Trophoblast cell (in vitro differentiated cells and primary cell): ENCODE measurements at regions not wholly inside any gene's neighbourhood (a gene's known extent, or its start where the extent isn't known, plus 50 kb on each side); places are given as distances from the start of the nearest gene placed in this dataset.

Experiments
- DNase-seq, 2 donors: peaks; one replicate each; pipeline ENCODE4 v3.0.0-alpha.2; 2016
- H2AFZ ChIP-seq: 2 replicates; pipeline ENCODE4 v1.6.1; 2013; ENCODE audit warnings: low read length, moderate library complexity, mild to moderate bottlenecking; ENCODE audit not compliant: insufficient read depth, poor library complexity
- H2AK5ac ChIP-seq: 2 replicates; pipeline ENCODE4 v1.6.1; 2013; ENCODE audit warnings: mild to moderate bottlenecking, low read length
- H2BK120ac ChIP-seq: 2 replicates; pipeline ENCODE4 v1.6.1; 2013; ENCODE audit warnings: low read length, mild to moderate bottlenecking, moderate library complexity; ENCODE audit not compliant: insufficient read depth, poor library complexity
- H2BK12ac ChIP-seq: 2 replicates; pipeline ENCODE4 v1.6.1; 2013; ENCODE audit warnings: mild to moderate bottlenecking, low read length, moderate library complexity
- H2BK5ac ChIP-seq: 2 replicates; pipeline ENCODE4 v1.6.1; 2013; ENCODE audit warnings: low read length, low read depth, moderate library complexity, mild to moderate bottlenecking; ENCODE audit not compliant: poor library complexity
- H3K14ac ChIP-seq: 2 replicates; pipeline ENCODE4 v1.6.1; 2013; ENCODE audit warnings: mild to moderate bottlenecking, low read length
- H3K18ac ChIP-seq: 2 replicates; pipeline ENCODE4 v1.6.1; 2013; ENCODE audit warnings: mild to moderate bottlenecking, low read length
- H3K23ac ChIP-seq: 2 replicates; pipeline ENCODE4 v1.6.1; 2013; ENCODE audit warnings: low read length
- H3K27ac ChIP-seq: 2 replicates; pipeline ENCODE4 v1.5.1; 2013; ENCODE audit warnings: low read depth, mild to moderate bottlenecking, inconsistent platforms, low read length, moderate library complexity
- H3K27me3 ChIP-seq: 2 replicates; pipeline ENCODE4 v1.6.1; 2013; ENCODE audit warnings: inconsistent platforms, mild to moderate bottlenecking, low read length, moderate library complexity; ENCODE audit not compliant: insufficient read depth
- H3K36me3 ChIP-seq, 2 experiments: 1 replicate in 1 of 2; 2 replicates in 1 of 2; pipeline ENCODE4 v1.6.1; 2013; ENCODE audit warnings: low read length in 2 of 2, mild to moderate bottlenecking in 2 of 2, moderate library complexity in 1 of 2; ENCODE audit not compliant: insufficient read depth in 2 of 2, control insufficient read depth in 1 of 2
- H3K4ac ChIP-seq: 2 replicates; pipeline ENCODE4 v1.6.1; 2013; ENCODE audit warnings: low read depth, mild to moderate bottlenecking, low read length, moderate library complexity
- H3K4me1 ChIP-seq, 2 experiments: 1 replicate in 1 of 2; 2 replicates in 1 of 2; pipeline ENCODE4 v1.6.1; 2013; ENCODE audit warnings: low read length in 2 of 2, mild to moderate bottlenecking in 2 of 2, moderate library complexity in 1 of 2; ENCODE audit not compliant: insufficient read depth in 2 of 2, control insufficient read depth in 1 of 2
- H3K4me2 ChIP-seq: 2 replicates; pipeline ENCODE4 v1.6.1; 2013; ENCODE audit warnings: inconsistent platforms, mild to moderate bottlenecking, low read length, moderate library complexity
- H3K4me3 ChIP-seq: 2 replicates; pipeline ENCODE4 v1.5.1; 2013; ENCODE audit warnings: mild to moderate bottlenecking, low read depth, low read length, inconsistent platforms
- H3K79me1 ChIP-seq: one replicate; pipeline ENCODE4 v1.6.1; 2013; ENCODE audit warnings: low read length
- H3K79me2 ChIP-seq: 2 replicates; pipeline ENCODE4 v1.6.1; 2013; ENCODE audit warnings: low read length, mild to moderate bottlenecking; ENCODE audit not compliant: control insufficient read depth, insufficient read depth, poor library complexity
- H3K9ac ChIP-seq: 2 replicates; pipeline ENCODE4 v1.6.1; 2013; ENCODE audit warnings: mild to moderate bottlenecking, low read length
- H3K9me3 ChIP-seq: 2 replicates; pipeline ENCODE4 v1.6.1; 2013; ENCODE audit warnings: low read depth, mild to moderate bottlenecking, control low read depth, inconsistent platforms, low read length; ENCODE audit not compliant: insufficient read depth
- H4K12ac ChIP-seq: 2 replicates; pipeline ENCODE4 v1.6.1; 2013; ENCODE audit warnings: low read depth, mild to moderate bottlenecking, low read length, moderate library complexity
- H4K8ac ChIP-seq: 2 replicates; pipeline ENCODE4 v1.6.1; 2013; ENCODE audit warnings: low read depth, mild to moderate bottlenecking, low read length, moderate library complexity
- H4K91ac ChIP-seq: one replicate; pipeline ENCODE4 v1.6.1; 2013; ENCODE audit warnings: low read depth, mild to moderate bottlenecking, low read length, moderate library complexity
- WGBS: extraction: QIAGEN DNeasy Blood & Tissue Kit; methylation state at CpG from one replicate; pipeline ENCODE4 v1.1.7; 2013; ENCODE audit warnings: missing lambda C conversion rate; ENCODE audit not compliant: insufficient read length, insufficient coverage; ENCODE audit errors: extremely low coverage; 5-methylcytosine and 5-hydroxymethylcytosine counted together

GRCh38 chrX:139049465-139049864, 337.9 kb upstream of the FGF13 start:
- no peak overlapping the region for H3K23ac ChIP-seq
- no peak overlapping the region for H3K4me2 ChIP-seq
- H3K4me1 ChIP-seq, result no peaks in the 10 kb centered on the region
- H4K8ac ChIP-seq, result no peak overlapping the region
- no CpG with 5 or more reads among the region's 1 CpG for WGBS
- no peak overlapping the region for H4K12ac ChIP-seq
- no peak overlapping the region for H3K9ac ChIP-seq
- no peak overlapping the region for H3K4me3 ChIP-seq
- no peak overlapping the region for H2AFZ ChIP-seq
- H4K91ac ChIP-seq, result no peak overlapping the region
- DNase-seq, result no peak
- no peaks in the 10 kb centered on the region for H3K79me1 ChIP-seq
- H3K27ac ChIP-seq, result no peak overlapping the region
- no peak overlapping the region for H2BK12ac ChIP-seq
- H3K36me3 ChIP-seq, result peaks cover 0 to 2% of the 10 kb centered on the region in 2 experiments
- no peak overlapping the region for H2BK120ac ChIP-seq
- no peak overlapping the region for H3K14ac ChIP-seq
- no peak overlapping the region for H3K18ac ChIP-seq
- no peak overlapping the region for H2BK5ac ChIP-seq
- H2AK5ac ChIP-seq, result no peak overlapping the region
- H3K79me2 ChIP-seq, result no peaks in the 10 kb centered on the region
- no peak overlapping the region for H3K4ac ChIP-seq
- H3K27me3 ChIP-seq, result no peaks in the 10 kb centered on the region
- H3K9me3 ChIP-seq, result peaks cover 2% of the 10 kb centered on the region

- Histone ChIP-seq H3K36me3 (peaks cover 0 to 2% of the 10 kb centered on the region in 2 experiments), H2BK120ac (no peak overlapping the region), H3K27ac (no peak overlapping the region), H3K9ac (no peak overlapping the region), H2AFZ (no peak overlapping the region), H3K18ac (no peak overlapping the region), H2BK5ac (no peak overlapping the region), H4K12ac (no peak overlapping the region), H3K4ac (no peak overlapping the region), H2BK12ac (no peak overlapping the region), H3K79me2 (no peaks in the 10 kb centered on the region), H3K9me3 (peaks cover 2% of the 10 kb centered on the region), H3K4me2 (no peak overlapping the region), H2AK5ac (no peak overlapping the region), H3K27me3 (no peaks in the 10 kb centered on the region), H3K4me1 (no peaks in the 10 kb centered on the region), H4K91ac (no peak overlapping the region), H3K14ac (no peak overlapping the region), H3K79me1 (no peaks in the 10 kb centered on the region), H4K8ac (no peak overlapping the region), H3K23ac (no peak overlapping the region), H3K4me3 (no peak overlapping the region)
- no peak for DNase-seq
- no CpG with 5 or more reads among the region's 6 CpGs for WGBS
Measured at GRCh38 chrX:139044680-139045079, 333.2 kb upstream of the FGF13 start.

GRCh38 chrX:139039041-139039440, 327.5 kb upstream of the FGF13 start:
- Histone ChIP-seq H4K12ac (no peak overlapping the region), H2BK12ac (no peak overlapping the region), H3K36me3 (no peaks in the 10 kb centered on the region), H3K18ac (no peak overlapping the region), H3K9me3 (peaks cover 1% of the 10 kb centered on the region), H3K4me1 (no peaks in the 10 kb centered on the region), H2BK120ac (no peak overlapping the region), H3K27ac (no peak overlapping the region), H3K4me2 (no peak overlapping the region), H4K91ac (no peak overlapping the region), H3K4me3 (no peak overlapping the region), H3K14ac (no peak overlapping the region), H4K8ac (no peak overlapping the region), H3K9ac (no peak overlapping the region), H3K27me3 (no peaks in the 10 kb centered on the region), H3K79me2 (no peaks in the 10 kb centered on the region), H3K23ac (no peak overlapping the region), H2AFZ (no peak overlapping the region), H3K4ac (no peak overlapping the region), H3K79me1 (no peaks in the 10 kb centered on the region), H2AK5ac (no peak overlapping the region), H2BK5ac (no peak overlapping the region)
- no peak for DNase-seq

GRCh38 chrX:139026811-139027210, 315.3 kb upstream of the FGF13 start:
- Histone ChIP-seq H2AK5ac (no peak overlapping the region), H3K4me2 (no peak overlapping the region), H3K4ac (no peak overlapping the region), H3K27me3 (no peaks in the 10 kb centered on the region), H3K23ac (no peak overlapping the region), H2BK5ac (no peak overlapping the region), H2BK120ac (no peak overlapping the region), H3K9ac (no peak overlapping the region), H3K18ac (no peak overlapping the region), H2BK12ac (no peak overlapping the region), H3K14ac (no peak overlapping the region), H4K91ac (no peak overlapping the region), H3K36me3 (no peaks in the 10 kb centered on the region), H3K4me1 (no peaks in the 10 kb centered on the region), H4K12ac (no peak overlapping the region), H3K79me1 (no peaks in the 10 kb centered on the region), H3K9me3 (no peaks in the 10 kb centered on the region), H3K27ac (no peak overlapping the region), H3K4me3 (no peak overlapping the region), H2AFZ (no peak overlapping the region), H4K8ac (no peak overlapping the region), H3K79me2 (no peaks in the 10 kb centered on the region)
- WGBS, result no CpG with 5 or more reads among the region's 1 CpG
- DNase-seq, result no peak
